Stimulated activated CD8-positive, alpha-beta memory T cell treated with anti-CD3 and anti-CD28 coated beads, Interleukin-2, amount 100 ng/mL, for 48 hours (primary cell): ENCODE measurements at regions not wholly inside any gene's neighbourhood (a gene's known extent, or its start where the extent isn't known, plus 50 kb on each side); places are given as distances from the start of the nearest gene placed in this dataset.

Source experiments
- DNase-seq, 2 donors: peaks; one replicate each; pipeline ENCODE4 v3.0.0-alpha.2; 2020; ENCODE audit warnings: low read depth in 2 of 2

DNA sequence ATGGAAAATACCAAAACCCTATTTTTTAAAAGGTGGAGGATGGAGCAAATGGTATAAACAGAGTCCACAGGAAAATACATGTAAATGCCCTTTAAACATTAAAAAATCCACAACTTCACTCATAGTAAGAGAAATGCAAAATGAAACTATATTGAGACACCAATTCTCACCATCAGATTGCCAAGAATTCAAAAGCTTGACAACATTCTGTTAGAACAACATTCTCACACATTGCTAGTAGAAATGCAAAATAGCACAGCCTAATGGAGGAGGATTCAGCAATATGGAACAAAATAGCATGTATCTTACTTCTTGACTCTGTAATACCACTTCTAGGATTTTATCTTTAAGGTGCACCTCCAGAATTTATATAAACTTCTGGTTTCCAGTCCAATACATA is 351.8 kb downstream of the NXPE2 start:
- no peak for DNase-seq

DNA sequence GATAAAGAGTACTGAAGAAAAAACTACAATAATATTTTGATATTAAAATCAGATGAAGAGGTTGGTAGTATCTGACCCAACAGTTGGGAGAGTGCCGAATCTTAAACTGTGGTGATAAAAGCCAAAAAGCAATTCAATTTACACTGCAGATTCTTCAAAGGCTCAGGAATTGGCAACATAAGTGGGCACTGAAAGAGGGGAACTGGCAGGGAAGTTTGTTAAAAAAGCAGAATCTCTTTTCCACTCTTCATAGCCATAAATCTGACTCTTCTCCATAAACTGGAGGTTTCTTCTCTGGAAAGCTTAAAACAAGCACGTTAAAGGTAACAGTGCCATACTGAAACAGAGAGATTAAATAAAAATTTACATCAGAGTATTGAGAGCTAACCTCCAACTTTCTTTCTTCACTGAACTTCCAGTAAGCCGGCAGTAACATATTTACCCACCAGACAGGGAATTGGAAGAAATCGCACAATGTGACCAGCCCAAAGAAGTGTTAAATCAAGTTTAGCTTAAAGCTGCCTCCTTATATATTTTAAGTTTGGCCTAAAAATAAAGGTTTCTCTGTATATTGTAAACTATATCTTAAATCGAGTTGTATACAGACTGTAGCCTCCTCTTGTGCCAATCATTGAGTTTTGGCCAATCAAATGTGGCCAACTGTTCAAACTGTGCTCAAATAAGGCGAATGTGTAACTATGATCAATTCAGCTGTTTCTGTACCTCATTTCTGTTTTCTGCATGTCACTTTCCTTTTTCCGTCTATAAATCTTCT is 358.3 kb downstream of the NXPE2 start:
- DNase-seq: no peak

DNA sequence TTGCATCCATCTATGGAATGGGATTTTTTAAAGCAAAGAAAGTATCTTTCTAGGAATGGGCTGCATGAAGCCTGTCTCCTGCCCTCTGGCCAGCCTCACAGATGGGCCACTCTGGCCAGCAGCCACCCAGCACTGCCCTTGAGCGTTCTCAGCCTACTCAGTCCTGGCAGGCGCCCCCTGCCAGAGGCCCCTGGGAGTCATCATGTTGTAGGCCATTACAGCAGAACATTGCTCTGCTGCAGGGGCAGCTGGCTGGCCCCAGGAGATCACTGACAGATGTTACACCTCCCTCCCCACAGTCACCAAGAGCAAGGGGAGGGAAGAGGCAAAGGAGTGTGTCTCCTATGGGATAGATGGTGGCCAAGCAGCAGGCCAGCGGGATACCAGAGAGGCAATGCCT is 363.7 kb downstream of the NXPE2 start:
- DNase-seq: no peak

DNA sequence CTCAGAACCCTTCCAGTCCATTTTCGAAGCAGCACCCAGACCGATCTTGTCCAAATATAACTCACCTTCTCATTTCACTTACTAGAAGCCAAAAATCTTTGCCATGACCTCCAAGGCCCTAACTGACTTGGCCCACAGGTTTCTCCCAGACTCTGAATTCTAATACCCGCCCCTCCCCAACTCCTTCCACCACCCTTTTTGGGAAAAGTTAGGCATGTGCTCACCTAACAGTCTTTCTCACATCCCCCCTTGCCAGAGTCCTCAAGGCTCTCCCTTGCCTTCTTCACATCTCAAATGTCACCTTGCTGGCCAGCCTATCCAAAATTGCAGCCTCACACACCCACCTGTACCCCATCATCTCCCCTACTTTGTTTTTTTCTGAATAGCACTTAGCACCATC is 369.3 kb downstream of the NXPE2 start:
- DNase-seq: no peak

DNA sequence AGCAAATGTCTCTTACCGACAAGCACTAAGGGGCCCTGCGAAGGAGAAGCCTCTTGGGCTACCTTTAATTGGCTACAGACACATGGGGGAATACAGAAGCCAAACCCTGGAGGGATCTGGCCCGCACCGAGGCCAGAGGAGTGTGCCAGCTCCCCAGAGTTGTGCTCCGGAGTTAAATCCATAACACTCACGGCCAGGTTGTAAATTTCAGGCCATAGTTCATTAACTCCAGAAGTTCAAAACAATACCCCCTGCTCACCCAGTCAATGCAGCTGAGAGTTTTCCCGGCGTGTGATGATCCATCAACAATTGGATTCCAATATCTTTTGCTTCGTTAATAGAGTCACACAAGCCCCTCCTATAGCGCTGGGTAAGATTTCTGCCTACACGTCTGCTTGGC is 371.5 kb downstream of the NXPE2 start:
- no peak for DNase-seq

DNA sequence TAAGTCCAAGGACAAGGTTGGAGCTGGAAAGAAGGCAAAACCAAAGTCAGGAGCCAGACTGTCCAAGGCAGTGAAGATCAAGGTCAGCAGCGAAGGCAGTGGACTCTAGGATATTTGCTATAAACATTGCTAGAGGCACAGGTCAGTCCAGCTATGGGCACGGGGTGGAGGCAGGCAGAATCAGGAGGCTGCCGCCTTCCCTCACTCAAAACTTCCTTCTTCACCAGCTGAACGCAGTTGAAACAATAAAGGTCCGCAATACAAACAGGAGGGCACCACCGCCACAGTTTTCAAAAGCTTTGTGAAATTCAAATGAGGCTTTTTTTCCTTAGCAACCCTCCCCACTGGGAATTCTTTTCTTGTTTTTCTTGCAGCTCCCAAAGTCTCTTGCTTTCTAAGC is 372.4 kb downstream of the NXPE2 start:
- no peak for DNase-seq

DNA sequence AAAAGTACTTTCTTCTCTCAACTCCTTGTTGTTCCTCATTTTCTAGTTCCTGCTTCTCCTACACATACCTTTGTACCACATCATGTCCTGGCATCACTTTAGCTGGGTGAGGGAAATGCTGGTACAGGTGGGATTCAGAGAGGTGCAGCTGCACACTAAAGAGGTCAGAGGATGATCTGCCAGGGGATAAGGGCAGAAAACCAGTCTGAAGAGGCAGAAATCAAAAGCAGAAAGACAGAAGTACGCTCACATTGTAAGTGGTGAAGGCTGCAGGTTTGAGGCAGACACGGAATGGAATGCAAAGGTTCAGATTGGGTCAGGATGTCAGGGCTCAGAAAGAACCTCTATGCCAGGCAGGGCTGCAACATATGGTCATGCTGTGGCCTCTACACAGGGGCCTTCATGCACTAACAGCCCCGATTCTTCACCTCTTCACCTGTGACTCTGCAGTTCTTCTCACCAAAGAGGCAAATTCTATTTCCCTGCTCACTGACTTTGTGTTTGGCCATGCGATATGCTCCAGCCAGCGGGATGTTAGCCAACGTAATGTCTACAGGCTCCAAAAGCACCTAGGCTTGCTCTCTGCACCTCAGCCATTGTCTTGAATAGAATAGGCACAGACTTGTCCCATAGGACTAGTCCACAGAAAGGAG is 373.7 kb downstream of the NXPE2 start:
- DNase-seq: no peak

DNA sequence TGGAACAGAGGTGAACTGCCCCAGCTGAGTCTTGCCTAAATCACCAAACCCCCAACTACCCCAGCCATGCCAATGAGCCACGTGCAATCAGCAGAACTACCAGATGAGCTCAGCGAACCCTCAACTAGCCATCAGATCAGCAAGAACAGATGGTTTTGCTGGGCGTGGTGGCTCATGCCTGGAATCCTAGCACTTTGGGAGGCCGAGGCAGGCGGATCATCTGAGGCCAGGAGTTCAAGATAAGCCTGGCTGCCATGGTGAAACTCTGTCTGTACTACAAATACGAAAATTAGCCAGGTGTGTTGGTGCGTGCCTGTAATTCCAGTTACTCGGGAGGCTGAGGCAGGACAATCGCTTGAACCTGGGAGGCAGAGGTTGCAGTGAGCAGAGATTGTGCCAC is 374.3 kb downstream of the NXPE2 start:
- DNase-seq: no peak

DNA sequence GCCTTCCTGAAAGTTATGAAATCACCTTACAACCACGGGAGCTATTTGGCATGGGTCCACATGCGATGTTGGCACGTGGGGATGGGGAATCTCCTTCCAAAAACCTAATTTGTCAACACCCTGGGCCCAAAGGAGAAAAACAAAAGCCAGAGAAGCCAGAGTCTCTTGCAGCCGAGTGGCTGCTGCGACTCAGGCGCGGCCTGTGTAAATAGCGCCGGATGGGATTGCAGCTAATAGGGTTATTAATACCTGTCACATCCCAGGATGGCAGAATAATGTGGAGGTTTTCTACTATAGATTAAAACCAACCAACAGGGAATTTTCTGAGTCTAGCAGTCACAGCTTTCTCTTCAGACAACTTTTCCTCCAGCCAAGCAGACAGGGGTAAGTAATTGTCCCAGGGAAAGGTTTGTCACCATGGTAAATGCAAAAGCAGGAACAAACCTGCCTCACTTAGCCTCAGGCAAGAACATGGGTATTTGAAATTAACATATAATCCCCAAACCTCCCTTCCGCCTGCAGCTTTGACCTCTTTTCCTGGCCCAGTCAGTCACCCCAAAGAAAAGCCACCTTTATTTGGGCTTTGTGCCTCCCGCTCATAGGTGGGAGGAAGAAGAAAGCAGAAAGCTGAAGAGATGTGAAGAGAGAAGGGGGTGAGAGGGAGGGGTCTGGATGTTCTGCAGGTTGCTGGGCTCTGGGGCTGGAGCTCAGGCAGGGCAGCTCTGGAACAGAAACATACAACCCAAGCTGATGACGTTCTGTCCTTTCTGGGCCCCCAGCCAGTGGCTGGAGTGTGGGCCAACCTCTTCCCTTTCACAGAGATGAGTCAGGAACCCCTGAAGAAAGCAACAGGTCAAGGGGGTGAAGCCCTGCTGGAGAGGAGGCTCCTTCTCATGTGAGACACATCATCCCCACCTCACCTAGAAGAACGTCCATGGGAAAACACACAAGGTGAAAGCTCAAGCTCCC is 376.5 kb downstream of the NXPE2 start:
- DNase-seq: no peak

DNA sequence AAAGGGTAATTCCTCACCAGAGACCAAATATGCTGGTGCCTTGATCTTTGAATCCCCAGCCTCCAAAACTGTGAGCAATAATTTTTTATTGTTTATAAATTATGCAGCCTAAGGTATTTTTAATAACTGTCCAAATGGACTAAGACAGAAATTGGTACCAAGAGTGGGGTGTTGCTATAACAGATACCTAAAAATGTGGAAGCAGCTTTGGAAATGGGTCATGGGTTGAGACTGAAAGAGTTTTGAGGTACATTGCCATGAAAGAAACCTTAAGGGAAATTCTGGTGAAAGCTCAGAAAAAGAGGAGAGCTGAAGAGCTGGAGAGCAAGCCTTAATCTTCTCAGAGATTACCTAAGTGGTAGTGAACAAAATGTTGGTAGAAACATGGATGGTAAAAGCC is 378.2 kb downstream of the NXPE2 start:
- no peak for DNase-seq

DNA sequence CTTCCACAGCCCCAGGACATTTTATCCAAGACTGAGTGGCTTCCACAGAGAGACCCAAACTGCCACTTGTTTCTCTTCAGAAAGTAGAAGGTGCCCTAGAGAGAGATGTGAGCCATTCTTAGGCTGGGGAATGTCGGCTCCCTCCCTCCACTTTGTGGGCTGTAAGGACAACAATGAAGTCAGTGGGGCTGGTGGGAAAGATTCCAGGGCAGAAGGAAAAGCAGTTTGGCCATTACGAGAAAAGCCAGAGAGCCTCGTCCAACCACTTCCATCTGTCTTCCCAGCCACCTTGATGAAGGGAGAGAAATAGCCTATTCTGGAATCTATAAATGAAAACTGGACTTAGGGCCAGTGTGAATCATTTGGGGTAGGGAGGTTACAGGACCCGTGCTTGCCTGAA is 382.5 kb downstream of the NXPE2 start:
- DNase-seq: no peak

DNA sequence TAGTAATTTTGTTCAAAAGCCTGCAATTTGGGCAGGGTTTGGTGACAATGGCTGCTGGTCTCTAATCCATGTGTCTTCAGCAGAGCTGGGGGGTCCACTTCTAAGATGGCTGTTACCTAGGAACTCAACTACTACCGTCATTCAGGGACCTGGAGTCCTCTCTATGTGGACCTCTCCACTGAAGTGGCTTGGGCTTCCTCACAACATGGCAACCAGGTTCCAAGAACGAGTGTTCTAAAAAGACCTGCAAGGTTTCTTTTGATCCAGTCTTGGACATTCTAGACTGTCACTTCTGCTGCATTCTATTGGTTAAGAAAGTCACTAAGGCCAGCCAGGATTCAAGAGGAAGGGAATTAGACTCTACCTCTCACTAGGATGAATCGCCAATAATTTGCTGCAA is 387.0 kb downstream of the NXPE2 start:
- DNase-seq: no peak

DNA sequence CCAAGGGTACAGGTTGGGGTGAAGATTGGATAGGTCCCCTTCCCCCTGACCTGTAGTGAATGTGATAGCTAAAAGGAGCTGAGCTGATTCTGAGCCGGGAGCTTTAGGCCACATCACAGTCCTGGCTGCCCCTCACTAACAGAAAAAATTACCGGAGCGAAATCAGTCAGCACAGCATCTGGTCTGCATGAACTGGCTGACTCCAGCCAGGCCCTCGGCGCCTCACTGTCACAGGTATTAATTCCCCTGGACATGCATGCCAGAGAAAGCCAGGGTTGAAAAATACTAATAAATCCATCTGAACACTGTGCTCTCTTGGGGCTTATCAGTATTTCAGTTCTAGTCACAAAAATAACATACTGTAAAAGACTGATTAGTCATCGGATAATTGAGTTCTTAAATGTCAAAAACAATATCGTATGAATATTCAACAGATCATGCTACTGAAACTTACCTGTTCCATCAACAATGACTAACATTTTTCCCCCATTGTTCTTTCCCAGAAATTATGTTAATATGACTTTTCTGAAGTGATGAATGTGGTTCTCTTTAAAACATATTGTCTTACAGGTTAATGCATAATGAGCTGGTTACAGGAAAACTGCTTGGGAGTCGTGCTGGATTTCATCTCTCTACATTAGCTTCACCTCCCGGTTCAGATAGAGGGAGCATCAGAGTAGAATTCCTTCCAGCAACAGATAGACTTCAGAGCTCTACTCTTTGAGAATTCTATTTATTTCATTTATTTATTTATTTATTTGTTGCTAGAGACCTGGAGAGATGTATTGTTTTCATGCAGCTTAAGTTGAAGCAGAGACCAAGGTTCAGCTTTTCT is 387.7 kb downstream of the NXPE2 start:
- no peak for DNase-seq

DNA sequence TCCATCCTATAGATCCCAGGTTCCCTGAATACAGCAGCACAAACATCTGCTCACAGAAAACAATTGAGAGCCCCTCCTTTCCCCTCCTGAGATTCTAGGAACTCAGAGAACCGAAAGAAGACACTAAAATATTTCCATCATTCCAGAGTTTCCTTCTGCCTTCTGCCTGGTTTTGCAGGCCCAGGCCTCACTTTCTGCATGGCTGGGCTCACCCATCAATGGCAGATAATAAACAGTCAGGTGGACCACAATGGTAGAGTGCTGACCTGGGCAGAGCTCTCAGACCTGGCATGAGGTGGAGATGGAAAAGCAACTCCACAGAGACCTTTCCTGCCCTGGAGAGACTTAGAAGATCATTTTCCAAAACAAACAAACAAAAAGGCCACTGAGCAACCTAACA is 389.1 kb downstream of the NXPE2 start:
- DNase-seq: no peak

DNA sequence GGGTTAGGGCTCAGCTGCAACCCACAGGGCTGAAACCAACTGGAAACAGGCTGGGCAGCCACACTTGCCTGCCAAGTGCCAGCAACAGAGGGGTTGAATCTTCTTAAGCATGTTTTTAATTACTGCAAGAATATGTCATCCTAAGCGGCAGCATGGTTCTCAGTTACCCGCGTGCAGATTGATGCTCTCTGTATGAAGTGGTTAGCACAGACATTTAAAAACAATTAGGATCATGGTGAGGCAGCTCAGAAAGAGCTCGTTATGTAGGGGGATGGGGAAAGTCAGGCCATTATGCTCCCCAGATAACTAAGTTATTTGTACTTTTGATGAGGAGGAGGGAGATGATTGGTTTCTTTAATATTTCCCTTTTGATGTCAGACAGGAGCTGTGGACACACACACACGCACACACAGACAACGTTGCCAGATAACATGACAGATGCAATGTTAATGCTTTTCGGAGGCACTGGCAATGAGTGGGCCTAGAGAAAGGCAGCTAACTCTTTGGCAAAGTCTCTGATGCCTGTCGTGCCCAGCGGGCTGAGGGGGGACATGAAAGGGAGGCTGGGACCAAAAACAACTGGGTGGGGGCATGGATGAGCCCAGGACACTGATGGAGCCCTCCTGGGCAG is 389.7 kb downstream of the NXPE2 start:
- DNase-seq: no peak

DNA sequence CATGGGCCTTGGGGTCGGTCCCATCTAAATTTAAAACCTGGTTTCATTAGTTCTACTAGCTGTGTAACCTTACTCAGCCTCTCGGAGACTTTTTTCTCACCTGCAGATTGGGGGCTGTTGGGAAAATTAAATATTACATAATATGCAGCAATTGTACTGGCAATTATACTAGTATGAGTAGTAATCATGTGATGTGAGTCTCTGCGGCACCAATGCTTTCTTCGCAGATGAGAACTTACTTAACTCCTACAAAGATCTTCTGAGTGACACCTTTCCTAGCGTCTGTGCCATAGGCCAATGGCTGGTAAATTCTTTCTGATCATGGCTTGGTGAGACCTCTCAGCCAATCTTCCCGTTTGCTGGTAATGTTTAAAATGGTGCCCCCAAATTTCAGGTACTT is 391.3 kb downstream of the NXPE2 start:
- no peak for DNase-seq

DNA sequence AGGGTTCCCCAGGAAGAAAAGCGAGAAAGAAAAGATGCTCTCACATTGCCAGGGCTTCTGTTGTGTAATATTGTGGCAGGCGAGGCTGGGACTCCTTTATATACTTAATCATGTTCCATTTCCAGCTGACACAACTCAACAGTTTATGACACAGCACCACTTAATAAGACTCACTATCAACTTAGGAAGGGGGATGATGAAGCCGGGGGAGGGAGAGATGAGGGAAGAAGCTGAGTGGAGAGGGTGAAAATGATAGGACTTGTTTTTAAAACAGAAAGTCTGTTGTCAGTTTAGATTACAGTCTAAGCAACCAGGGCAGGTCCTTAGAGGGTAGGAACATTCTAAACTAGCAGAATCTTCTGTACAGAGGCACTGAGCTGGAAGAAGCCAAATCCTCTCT is 397.0 kb downstream of the NXPE2 start:
- DNase-seq: no peak

DNA sequence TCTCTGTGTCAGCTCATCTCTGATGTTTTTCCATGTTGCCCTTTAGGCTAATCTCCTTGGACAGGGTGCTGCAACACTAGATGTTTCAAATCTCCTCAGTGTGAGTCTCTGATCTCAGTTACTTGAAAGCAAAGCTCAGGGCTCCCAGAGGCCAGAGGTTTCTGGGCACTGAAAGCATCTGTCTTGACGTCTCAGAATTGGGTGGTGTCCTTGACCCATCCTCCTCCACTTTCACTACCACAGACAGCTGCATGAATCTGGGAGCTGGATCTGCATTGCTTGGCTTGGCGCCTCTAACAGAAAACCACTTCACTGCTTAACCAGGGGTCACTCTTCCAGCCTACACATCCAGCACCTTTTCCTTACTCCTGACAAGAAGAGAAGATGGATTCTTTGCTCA is 399.4 kb downstream of the NXPE2 start:
- DNase-seq: no peak

DNA sequence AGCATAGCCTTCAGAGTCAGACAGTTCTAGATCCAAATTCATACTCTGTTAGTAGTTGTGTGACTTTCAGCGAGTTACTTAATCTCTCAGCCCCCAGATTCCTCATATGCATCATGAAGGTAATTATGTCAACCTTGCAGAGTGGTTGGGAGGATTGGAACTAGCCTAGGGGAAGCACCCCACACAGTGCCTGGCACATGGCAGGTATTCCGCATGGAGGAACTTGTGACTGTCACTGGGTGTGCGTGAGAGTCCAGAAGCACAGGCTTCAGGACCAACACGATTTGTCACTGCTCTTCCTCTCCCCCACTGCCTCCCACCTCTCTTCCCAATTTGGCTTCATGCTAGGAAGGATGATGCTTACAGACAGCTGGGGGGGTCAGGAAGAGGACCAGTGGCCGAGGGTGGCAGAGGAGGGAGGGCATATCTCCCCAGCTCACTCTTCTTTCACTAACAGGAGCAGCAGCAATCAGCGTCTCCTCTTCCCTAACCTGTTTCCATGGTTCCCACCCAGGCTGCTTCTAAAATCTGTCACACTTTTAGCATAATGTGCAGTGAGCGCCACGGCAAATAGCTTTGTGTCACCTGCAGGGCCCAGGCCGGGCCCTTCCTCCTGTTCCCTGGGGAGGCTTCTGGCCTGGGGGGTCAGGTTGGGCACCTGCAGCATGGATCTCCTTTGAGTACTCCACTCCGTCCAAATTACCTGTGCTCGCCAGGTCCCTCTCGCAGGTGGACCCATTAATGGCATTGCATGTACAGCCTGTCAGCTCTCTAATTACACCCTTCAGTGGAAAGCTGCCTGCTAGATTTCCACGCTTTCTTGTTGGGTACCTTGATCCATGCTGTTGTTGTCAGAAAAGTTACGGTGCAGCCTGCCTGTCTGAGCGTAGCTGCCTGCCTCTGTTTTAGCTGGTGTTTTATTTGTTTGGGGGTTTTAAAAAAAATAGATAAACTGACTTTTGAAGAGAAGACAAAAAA is 400.4 kb downstream of the NXPE2 start:
- no peak for DNase-seq
